ENCODE measurements at regions not wholly inside any gene's neighbourhood (a gene's known extent, or its start where the extent isn't known, plus 50 kb on each side); places are given as distances from the start of the nearest gene placed in this dataset.

- Histone ChIP-seq H3K79me1 (ENCODE audit: low read depth, low read length) (no peaks in the 10 kb centered on the region), H4K91ac (replicated peaks; ENCODE audit: insufficient read length, low read length) (no peak overlapping the region), H3K18ac (ENCODE audit: extremely low read depth, low read length) (no peak overlapping the region), H2AK5ac (ENCODE audit: low read depth, low read length) (no peak overlapping the region), H3K36me3 (ENCODE audit: control insufficient read depth in 2 of 4, insufficient read depth in 4 of 4, low read length in 3 of 4) (no peaks in the 10 kb centered on the region), H2BK20ac (ENCODE audit: low read length) (no peak overlapping the region), H2BK12ac (ENCODE audit: low read depth, low read length) (no peak overlapping the region), H3K9me3 (ENCODE audit: insufficient read depth in 2 of 2, low read depth in 1 of 2, low read length in 1 of 2) (no peaks in the 10 kb centered on the region), H3K14ac (ENCODE audit: insufficient read length) (no peak overlapping the region), H2BK15ac (ENCODE audit: low read length) (no peak overlapping the region), H3K4me3 (ENCODE audit: extremely low read depth in 1 of 4, insufficient read depth in 2 of 4, low read depth in 3 of 4, low read length in 4 of 4) (no peak overlapping the region), H3K9ac (replicated peaks in 1 of 4; ENCODE audit: extremely low read depth in 1 of 4, low read depth in 3 of 4, low read length in 3 of 4) (no peak overlapping the region), H3K79me2 (ENCODE audit: control insufficient read depth in 1 of 2, insufficient read depth in 2 of 2, low read length in 2 of 2) (no peaks in the 10 kb centered on the region), H3K56ac (replicated peaks; ENCODE audit: insufficient read length, low read depth, low read length) (no peak overlapping the region), H3K23me2 (ENCODE audit: low read depth, low read length) (no peaks in the 10 kb centered on the region; the same call in 1 of the 2 replicates), H4K20me1 (replicated peaks in 1 of 2; ENCODE audit: control insufficient read depth in 1 of 2, insufficient read depth in 2 of 2, low read length in 2 of 2) (no peaks in the 10 kb centered on the region), H3K27ac (ENCODE audit: low read depth, low read length) (no peak overlapping the region), H4K8ac (ENCODE audit: extremely low read depth, insufficient read depth, low read length) (no peak overlapping the region), H2BK120ac (replicated peaks; ENCODE audit: low read depth, low read length) (no peak overlapping the region), H3K23ac (ENCODE audit: insufficient read length) (no peak overlapping the region), H4K5ac (ENCODE audit: insufficient read length, low read depth, low read length) (no peak overlapping the region), H3K4me2 (ENCODE audit: insufficient read depth in 1 of 2, low read depth in 2 of 2, low read length in 2 of 2) (no peak overlapping the region), H2AFZ (ENCODE audit: low read length) (no peak overlapping the region), H3K4me1 (replicated peaks in 1 of 4; ENCODE audit: control insufficient read depth in 3 of 4, insufficient read depth in 4 of 4, low read length in 3 of 4) (no peaks in the 10 kb centered on the region), H2BK5ac (ENCODE audit: low read depth, low read length) (no peak overlapping the region), H3K4ac (replicated peaks; ENCODE audit: insufficient read length, low read depth, low read length) (no peak overlapping the region), H3K27me3 (replicated peaks in 1 of 4; ENCODE audit: control insufficient read depth in 3 of 4, extremely low read depth in 1 of 4, insufficient read depth in 3 of 4, low read length in 3 of 4) (no peaks in the 10 kb centered on the region)
- ChIA-PET POLR2A (ENCODE audit: partially characterized antibody) (interaction anchor here (1.0 kb wide), 1 partner anchor 10 kb away, joined by 3 read pairs; no protein-coding TSS in a partner anchor), CTCF (ENCODE audit: partially characterized antibody) (no interaction called here)
- no peak for FAIRE-seq
- DNase-seq (ENCODE audit: low read depth in 1 of 2, low spot score in 2 of 2): no peak
- TF ChIP-seq SP1 (IDR thresholded peaks at IDR 0.05; ENCODE audit: low read depth, low read length) (no peak), MAX (IDR thresholded peaks at IDR 0.05) (no peak), RBBP5 (IDR thresholded peaks at IDR 0.05; ENCODE audit: borderline replicate concordance, low read depth, low read length) (no peak), EP300 (IDR thresholded peaks at IDR 0.05; ENCODE audit: borderline replicate concordance in 1 of 2, low read depth in 2 of 2, low read length in 2 of 2) (no peak), SIX5 (IDR thresholded peaks at IDR 0.05; ENCODE audit: low read depth, low read length) (no peak), CBX8 (IDR thresholded peaks at IDR 0.05; ENCODE audit: borderline replicate concordance, low read depth, low read length) (no peak), SIN3A (conservative IDR thresholded peaks at IDR 0.05 in 1 of 2, IDR thresholded peaks at IDR 0.05 in 1 of 2; ENCODE audit: low read depth in 1 of 2, low read length in 2 of 2) (no peak), CTCF (IDR thresholded peaks at IDR 0.05; ENCODE audit: control extremely low read depth in 1 of 3, insufficient read depth in 1 of 3, low read depth in 1 of 3, low read length in 3 of 3) (no peak), USF2 (IDR thresholded peaks at IDR 0.05; ENCODE audit: low read length) (no peak), KDM4A (IDR thresholded peaks at IDR 0.05; ENCODE audit: low read depth, low read length, severe bottlenecking) (no peak), SP2 (IDR thresholded peaks at IDR 0.05; ENCODE audit: low read length) (no peak), POLR2A (IDR thresholded peaks at IDR 0.05; ENCODE audit: control extremely low read depth in 1 of 2, low read depth in 2 of 2, low read length in 2 of 2) (no peak)
Measured at GRCh38 chr2:155975734-155976133, 356.8 kb downstream of the NR4A2 start.

Measured in H1 (cell line).